GM21447 (cell line): ENCODE measurements at regions not wholly inside any gene's neighbourhood (a gene's known extent, or its start where the extent isn't known, plus 50 kb on each side); places are given as distances from the start of the nearest gene placed in this dataset.
"Not testable (repeated sequence)": the region's sequence is repeated elsewhere in the genome, so short reads cannot be mapped to it uniquely, and the experiment has no call there.

Experiments used
- ATAC-seq: cut with Tn5 transposase; IDR thresholded peaks from one replicate; pipeline ENCODE4 v1.9.1; 2021; ENCODE audit not compliant: unreplicated experiment

- ATAC-seq = no peak
These were observed 140.9 kb downstream of the PSAT1 start for GRCh38 chr9:78437806-78438205.

- ATAC-seq = no peak
These were observed 141.3 kb downstream of the PSAT1 start for GRCh38 chr9:78438211-78438610.

DNA sequence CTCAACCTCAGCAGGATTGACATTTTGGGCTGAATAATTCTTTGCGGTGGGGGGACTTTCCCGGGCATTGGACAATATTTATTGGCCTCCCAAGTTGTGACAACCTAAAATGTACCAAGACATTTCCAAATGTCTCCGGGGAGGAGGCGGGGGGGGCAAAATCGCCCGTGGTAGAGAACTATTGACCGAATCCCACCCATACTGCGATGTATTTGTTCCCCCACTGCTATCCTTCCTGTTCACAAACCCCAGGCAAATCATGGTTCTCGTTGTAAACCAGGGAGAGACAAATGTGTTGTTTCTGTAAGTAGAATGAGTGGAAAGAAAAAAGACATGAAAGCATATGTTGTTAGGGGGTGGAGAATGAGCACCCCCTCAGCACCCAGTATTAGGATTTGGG, 141.9 kb downstream of the PSAT1 start:
- no peak for ATAC-seq

- peak; percentile 91 for ATAC-seq
These were observed 142.4 kb downstream of the PSAT1 start for GRCh38 chr9:78439190-78439865.

- no peak for ATAC-seq
These were observed 143.2 kb downstream of the PSAT1 start for GRCh38 chr9:78439866-78440830.

DNA sequence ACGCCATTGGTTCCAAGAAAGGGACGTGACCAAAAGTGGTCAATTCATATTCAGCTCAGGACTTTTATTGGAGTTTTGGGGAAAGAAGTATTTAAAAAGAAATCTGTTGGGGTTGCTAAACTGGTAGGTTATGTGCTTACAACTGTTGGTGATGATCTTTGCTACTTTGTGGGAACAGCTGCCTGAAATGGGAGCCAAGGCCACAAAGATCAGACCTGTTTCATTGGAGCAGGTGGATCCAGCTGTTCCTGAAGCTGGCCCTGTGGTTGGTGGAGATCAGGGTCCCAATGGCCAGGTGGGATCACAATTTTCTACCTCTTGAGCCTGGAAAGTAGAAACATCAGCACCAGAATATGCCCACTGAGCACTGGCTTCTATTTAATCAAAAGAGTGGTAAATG, 144.5 kb downstream of the PSAT1 start:
- ATAC-seq = no peak

GRCh38 chr9:78441822-78442431, 145.0 kb downstream of the PSAT1 start:
- ATAC-seq = no peak

DNA sequence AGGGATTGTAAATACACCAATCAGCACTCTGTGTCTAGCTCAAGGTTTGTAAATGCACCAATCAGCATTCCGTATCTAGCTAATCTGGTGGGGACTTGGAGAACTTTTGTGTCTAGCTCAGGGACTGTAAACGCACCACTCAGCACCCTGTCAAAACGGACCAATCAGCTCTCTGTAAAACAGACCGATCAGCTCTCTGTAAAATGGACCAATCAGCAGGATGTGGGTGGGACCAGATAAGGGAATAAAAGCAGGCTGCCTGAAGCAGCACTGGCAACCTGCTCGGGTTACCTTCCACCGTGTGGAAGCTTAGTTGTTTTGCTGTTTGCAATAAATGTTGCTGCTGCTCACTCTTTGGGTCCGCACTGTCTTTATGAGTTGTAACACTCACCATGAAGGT, 145.7 kb downstream of the PSAT1 start:
- ATAC-seq = not testable (repeated sequence)

- ATAC-seq = no peak
These were observed 147.0 kb downstream of the PSAT1 start for GRCh38 chr9:78443946-78444345.

GRCh38 chr9:78448960-78449673, 152.2 kb downstream of the PSAT1 start:
- ATAC-seq = no peak

- no peak for ATAC-seq
These were observed 156.5 kb downstream of the PSAT1 start for GRCh38 chr9:78453450-78453849.

DNA sequence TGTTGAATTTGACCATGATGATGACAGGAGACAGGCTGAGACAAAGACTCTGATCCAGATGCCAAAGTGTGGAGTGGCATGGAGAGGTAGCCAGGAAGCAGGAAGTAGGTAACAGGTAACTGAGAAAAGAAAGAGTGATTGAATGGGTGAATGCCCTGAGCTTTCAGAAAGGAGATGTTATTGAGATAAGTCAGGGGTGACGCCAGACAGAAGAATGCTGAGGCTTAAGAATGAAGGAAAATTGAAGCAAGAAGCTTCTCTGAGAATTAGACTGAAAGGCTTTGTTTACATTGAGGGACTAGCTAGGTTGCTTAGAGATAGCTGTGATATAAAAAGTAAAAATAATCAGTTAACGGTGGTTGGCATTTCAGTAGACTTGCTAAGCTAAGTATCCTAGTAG, 165.7 kb downstream of the PSAT1 start:
- no peak for ATAC-seq

- ATAC-seq = no peak
These were observed 166.8 kb downstream of the PSAT1 start for GRCh38 chr9:78463750-78464149.

DNA sequence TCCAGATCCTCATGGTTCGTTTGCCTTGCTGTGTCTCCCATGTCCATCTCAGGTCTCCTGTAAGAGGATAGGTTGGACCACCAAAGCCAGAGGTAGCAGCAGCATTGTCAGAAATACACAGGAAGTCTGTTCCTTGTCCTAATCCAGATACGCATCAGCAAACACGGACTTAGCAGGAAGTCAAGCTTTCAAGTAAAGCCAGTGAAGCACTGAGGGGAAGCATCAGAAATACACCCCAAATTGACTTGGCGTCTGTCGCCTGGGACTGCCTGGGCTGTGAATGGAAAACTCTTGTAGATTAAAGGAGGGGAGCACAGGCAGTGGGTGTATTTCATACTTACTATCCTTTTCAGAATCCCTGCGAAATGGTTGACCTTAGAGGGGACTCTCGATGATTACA, 171.3 kb downstream of the PSAT1 start:
- no peak for ATAC-seq

- ATAC-seq = no peak
These were observed 172.2 kb downstream of the PSAT1 start for GRCh38 chr9:78468974-78469576.

GRCh38 chr9:78470216-78470615, 173.3 kb downstream of the PSAT1 start:
- no peak for ATAC-seq

DNA sequence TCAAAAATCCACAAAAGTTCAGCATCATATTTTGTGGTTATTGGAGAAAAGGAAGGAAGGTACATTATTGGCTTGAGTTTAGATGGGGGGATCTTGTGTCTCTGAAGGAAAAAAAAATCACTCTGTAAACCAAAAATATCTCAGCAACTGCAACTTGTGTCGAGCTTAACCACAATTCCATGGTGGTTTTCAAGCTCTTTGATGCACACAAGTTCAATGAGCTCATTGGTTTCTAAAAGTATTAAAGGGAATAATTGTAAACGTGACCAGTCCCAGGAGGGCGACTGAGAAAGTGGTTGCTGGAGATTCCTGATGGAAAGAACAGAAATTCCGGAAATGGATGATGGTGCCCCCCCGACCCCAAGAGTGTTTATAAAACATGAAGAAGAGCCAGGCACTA, 173.8 kb downstream of the PSAT1 start:
- no peak for ATAC-seq

DNA sequence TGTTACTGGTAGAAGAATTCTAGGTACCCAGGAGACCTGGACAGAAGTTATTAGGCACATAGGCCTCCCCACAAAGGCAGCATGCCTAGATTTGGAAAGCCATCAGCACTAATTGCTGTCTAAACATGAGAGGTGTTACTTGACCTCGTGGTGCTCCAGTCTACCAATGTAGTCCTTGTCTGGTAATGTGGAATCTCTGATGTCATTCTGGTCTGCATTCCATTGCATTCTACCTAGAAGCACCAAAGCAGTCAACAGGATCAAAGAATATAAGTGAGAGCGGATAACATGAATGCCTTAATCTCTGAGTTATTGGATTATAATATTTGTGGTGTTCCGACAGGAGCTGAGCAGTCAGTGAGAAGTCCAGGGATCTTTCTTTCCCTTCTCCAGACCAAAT, 175.2 kb downstream of the PSAT1 start:
- no peak for ATAC-seq

DNA sequence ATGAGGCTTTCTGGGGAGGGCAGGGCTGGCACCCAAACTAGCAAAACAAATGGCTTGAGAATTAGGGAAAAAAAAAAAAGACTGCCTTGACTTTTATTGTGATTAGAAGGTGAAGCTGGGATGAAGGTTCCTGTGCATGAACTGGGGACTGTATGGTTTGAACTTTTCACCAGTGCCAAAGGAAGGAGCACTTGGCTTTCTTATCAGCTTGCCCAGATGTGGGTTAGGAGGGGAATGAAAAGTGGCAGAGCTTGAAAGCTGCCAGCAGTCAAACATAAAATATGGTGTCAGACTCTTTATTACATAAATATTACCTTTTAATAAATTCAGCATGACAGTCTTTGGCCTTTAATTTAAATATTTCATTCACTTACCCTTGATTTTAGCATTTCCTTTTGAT, 182.5 kb downstream of the PSAT1 start:
- ATAC-seq = no peak

DNA sequence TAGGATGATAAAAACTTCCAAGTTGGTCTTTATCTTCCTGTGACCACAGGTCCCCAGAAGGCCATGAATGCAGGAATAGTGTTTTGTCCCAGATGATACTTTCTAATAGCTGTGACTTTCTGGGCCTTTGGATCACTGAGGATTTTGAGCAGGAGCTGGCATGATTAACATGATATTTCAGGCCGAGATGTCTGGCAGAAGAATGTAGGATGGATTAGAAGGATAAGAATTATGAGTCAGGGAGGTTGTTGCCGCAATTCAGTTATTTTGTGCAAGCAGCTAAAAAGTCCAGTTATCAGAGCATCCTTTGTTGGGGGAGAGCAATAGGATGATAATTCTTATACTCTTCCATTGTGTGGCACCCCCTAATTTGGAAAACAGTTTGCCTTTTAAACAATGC, 189.7 kb downstream of the PSAT1 start:
- ATAC-seq = no peak

DNA sequence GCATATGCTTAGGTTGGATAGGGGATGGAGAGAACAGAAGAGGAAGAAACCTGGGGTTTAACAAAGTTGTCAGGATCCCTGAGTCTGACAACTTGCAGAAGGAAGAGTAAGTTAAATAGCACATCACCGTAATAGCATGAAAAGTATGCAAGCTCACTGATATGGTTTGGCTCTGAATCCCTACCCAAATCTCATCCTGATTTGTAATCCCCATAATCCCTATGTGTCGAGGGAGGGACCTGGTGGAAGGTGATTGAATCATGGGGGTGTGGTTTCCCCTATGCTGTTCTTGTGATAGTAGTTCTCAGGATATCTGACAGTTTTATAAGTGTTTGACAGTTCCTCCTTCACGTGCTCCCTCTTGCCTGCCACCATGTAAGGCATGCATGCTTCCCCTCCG, 193.3 kb downstream of the PSAT1 start:
- ATAC-seq = no peak
